NCI-H1105 treated with DMSO at 0.1 percent for 48 hours (cell line): ENCODE measurements at regions not wholly inside any gene's neighbourhood (a gene's known extent, or its start where the extent isn't known, plus 50 kb on each side); places are given as distances from the start of the nearest gene placed in this dataset.
A peak's percentile ranks its signal among the peaks of the same experiment; 100 is the strongest.

Experiments
- DNase-seq: peaks from one replicate; lab custom pipeline; 2025; lab: John Stamatoyannopoulos, UW

GRCh38 chr20:46811224-46812084, 83.2 kb upstream of the EYA2 start:
- peak; percentile 97 for DNase-seq

GRCh38 chr20:46814366-46815232, 80.0 kb upstream of the EYA2 start:
- DNase-seq, result peak; percentile 92

- no peak for DNase-seq
Observed at GRCh38 chr20:46816097-46816496, 78.5 kb upstream of the EYA2 start.

GRCh38 chr20:46816886-46817638, 77.6 kb upstream of the EYA2 start:
- DNase-seq, result no peak

- peak; percentile 9 for DNase-seq
Observed at GRCh38 chr20:46820682-46821081, 74.0 kb upstream of the EYA2 start.

- DNase-seq, result no peak
Observed at GRCh38 chr20:46823271-46823751, 71.3 kb upstream of the EYA2 start.

- DNase-seq, result no peak
Observed at GRCh38 chr20:46823753-46824152, 70.9 kb upstream of the EYA2 start.

- DNase-seq, result no peak
Observed at GRCh38 chr20:46826343-46826984, 68.2 kb upstream of the EYA2 start.

- no peak for DNase-seq
Observed at GRCh38 chr20:46827718-46828458, 66.8 kb upstream of the EYA2 start.

- no peak for DNase-seq
Observed at GRCh38 chr20:46828471-46828870, 66.2 kb upstream of the EYA2 start.

GRCh38 chr20:46830886-46831632, 63.6 kb upstream of the EYA2 start:
- no peak for DNase-seq

- DNase-seq, result no peak
Observed at GRCh38 chr20:46831633-46832011, 63.0 kb upstream of the EYA2 start.

- DNase-seq, result no peak
Observed at GRCh38 chr20:46832555-46832954, 62.1 kb upstream of the EYA2 start.

- DNase-seq, result no peak
Observed at GRCh38 chr20:46833360-46833759, 61.3 kb upstream of the EYA2 start.

- no peak for DNase-seq
Observed at GRCh38 chr20:46835418-46835817, 59.2 kb upstream of the EYA2 start.

GRCh38 chr20:46837083-46837482, 57.6 kb upstream of the EYA2 start:
- no peak for DNase-seq

- DNase-seq, result no peak
Observed at GRCh38 chr20:46838011-46838410, 56.6 kb upstream of the EYA2 start.

GRCh38 chr20:46840054-46840729, 54.5 kb upstream of the EYA2 start:
- no peak for DNase-seq
